HepG2 (cell line): ENCODE measurements at regions not wholly inside any gene's neighbourhood (a gene's known extent, or its start where the extent isn't known, plus 50 kb on each side); places are given as distances from the start of the nearest gene placed in this dataset.

Source experiments
- ATAC-seq: fragments of 200-7000 bp; cut with Tn5 transposase; 3 replicates; pipeline ENCODE4 v1.9.1; 2020; ENCODE audit warnings: mild to moderate bottlenecking, moderate library complexity
- BruUV-seq: library from RNA; stranded (reverse); fragments of 400-500 nt; replicated peaks from 2 replicates; lab custom pipeline; 2021; lab: Mats Ljungman, UMichigan
- CTCF ChIA-PET: fragments of 300-600 bp; formaldehyde crosslinking; extraction: SDS; loops from one replicate; lab custom pipeline; 2021; ENCODE audit warnings: low total read pairs, inconsistent platforms, low intra/inter-chr PET ratio; lab: Yijun Ruan, JAX
- POLR2A ChIA-PET: fragments of 350-600 bp; sonication (Branson Sonifier 250); formaldehyde crosslinking; loops from one replicate; lab custom pipeline; 2020; ENCODE audit warnings: antibody characterized with exemption, inconsistent platforms; lab: Yijun Ruan, JAX
- DNase-seq: peaks from one replicate; pipeline ENCODE4 v3.0.0-alpha.2; 2015; ENCODE audit warnings: low spot score
- FAIRE-seq: peaks from 3 replicates; lab custom pipeline; 2011; peaks lifted over from hg19 to GRCh38; lab: Jason Lieb, UNC
- H2AFZ ChIP-seq: one replicate; pipeline ENCODE4 v1.6.1; 2011; ENCODE audit warnings: low read length, inconsistent platforms
- H3K27ac ChIP-seq: fragments of 300-600 bp; 3 replicates; pipeline ENCODE4 v1.8.0; 2011; ENCODE audit warnings: mixed run types, mild to moderate bottlenecking, mixed read lengths, low read length, inconsistent platforms; ENCODE audit not compliant: insufficient read depth; ENCODE audit errors: extremely low read length
- H3K27me3 ChIP-seq, 2 experiments: fragments of 200-600 bp in 1 of 2; 2 replicates in 1 of 2; 3 replicates in 1 of 2; pipeline versions ENCODE4 v1.6.0 to v1.8.0; 2011; ENCODE audit warnings: low read length in 2 of 2, mild to moderate bottlenecking in 2 of 2, moderate library complexity in 2 of 2, inconsistent platforms in 1 of 2; ENCODE audit not compliant: insufficient read depth in 2 of 2, control insufficient read depth in 1 of 2
- H3K36me3 ChIP-seq, 2 experiments: fragments of 200-600 bp in 1 of 2; replicated peaks in 1 of 2; 2 replicates in 1 of 2; 3 replicates in 1 of 2; pipeline versions ENCODE4 v1.5.1 to v1.8.0; 2011; ENCODE audit warnings: low read length in 2 of 2, inconsistent platforms in 1 of 2; ENCODE audit not compliant: insufficient read depth in 2 of 2, control insufficient read depth in 1 of 2
- H3K4me1 ChIP-seq: 2 replicates; pipeline ENCODE4 v1.5.1; 2012; ENCODE audit warnings: low read length, inconsistent platforms; ENCODE audit not compliant: insufficient read depth
- H3K4me2 ChIP-seq: 2 replicates; pipeline ENCODE4 v1.6.0; 2011; ENCODE audit warnings: low read depth, low read length, inconsistent platforms
- H3K4me3 ChIP-seq, 3 experiments: fragments of 200-600 bp in 1 of 3; sonication (generic), shearing (Covaris generic) in 1 of 3; replicated peaks in 1 of 3; 2 replicates each; pipeline ENCODE4 v1.5.1; 2011 to 2016; ENCODE audit warnings: low read length in 3 of 3, inconsistent platforms in 2 of 3, low read depth in 2 of 3, mild to moderate bottlenecking in 2 of 3, control low read depth in 1 of 3, mixed read lengths in 1 of 3; ENCODE audit not compliant: insufficient read depth in 1 of 3
- H3K79me2 ChIP-seq: one replicate; pipeline ENCODE4 v1.6.1; 2011; ENCODE audit warnings: low read length, inconsistent platforms; ENCODE audit not compliant: insufficient read depth
- H3K9ac ChIP-seq: 2 replicates; pipeline ENCODE4 v1.6.0; 2011; ENCODE audit warnings: mild to moderate bottlenecking, low read depth, low read length, inconsistent platforms; ENCODE audit not compliant: insufficient read depth
- H3K9me3 ChIP-seq: 2 replicates; pipeline ENCODE4 v1.5.1; 2012; ENCODE audit warnings: mild to moderate bottlenecking, low read length
- H4K20me1 ChIP-seq: 2 replicates; pipeline ENCODE4 v1.6.0; 2011; ENCODE audit warnings: inconsistent platforms, mild to moderate bottlenecking, low read length, moderate library complexity; ENCODE audit not compliant: insufficient read depth
- ATF6 ChIP-seq: sonication (generic); formaldehyde crosslinking; conservative IDR thresholded peaks from 2 replicates; pipeline ENCODE4 v1.4.0; 2020; ENCODE audit warnings: missing genetic modification reagents
- GRHL1 ChIP-seq: sonication (generic); formaldehyde crosslinking; conservative IDR thresholded peaks from 2 replicates; pipeline ENCODE4 v1.8.0; 2022; ENCODE audit warnings: missing genetic modification reagents
- HCFC1 ChIP-seq: fragments of 150-350 bp; IDR thresholded peaks from 2 replicates; pipeline ENCODE4 v1.6.1; 2014; ENCODE audit warnings: low read depth, low read length
- JUND ChIP-seq: sonication (generic); formaldehyde crosslinking; IDR thresholded peaks from 2 replicates; pipeline ENCODE4 v1.8.0; 2022; ENCODE audit warnings: mild to moderate bottlenecking, missing genetic modification reagents
- LRRFIP1 ChIP-seq: sonication (generic); formaldehyde crosslinking; conservative IDR thresholded peaks from 2 replicates; pipeline ENCODE4 v1.4.0; 2020; ENCODE audit warnings: missing genetic modification reagents
- MTA1 ChIP-seq: sonication (generic); formaldehyde crosslinking; IDR thresholded peaks from 2 replicates; pipeline ENCODE4 v1.4.0; 2020; ENCODE audit warnings: missing genetic modification reagents, mild to moderate bottlenecking, borderline replicate concordance
- SMYD3 ChIP-seq: sonication (generic); formaldehyde crosslinking; IDR thresholded peaks from 2 replicates; pipeline ENCODE4 v1.8.1; 2023; ENCODE audit warnings: mild to moderate bottlenecking, missing genetic modification reagents
- TFAP4 ChIP-seq: sonication (generic); IDR thresholded peaks from 2 replicates; pipeline ENCODE4 v1.6.1; 2016; ENCODE audit warnings: low read depth, borderline replicate concordance
- ZFYVE20 ChIP-seq: sonication (generic); formaldehyde crosslinking; IDR thresholded peaks from 2 replicates; pipeline ENCODE4 v1.8.0; 2023; ENCODE audit warnings: low read depth, mild to moderate bottlenecking, moderate library complexity, missing genetic modification reagents, borderline replicate concordance
- ZGPAT ChIP-seq: IDR thresholded peaks from 2 replicates; pipeline ENCODE4 v1.6.1; 2016; ENCODE audit warnings: mild to moderate bottlenecking
- ZNF350 ChIP-seq: sonication (generic); formaldehyde crosslinking; IDR thresholded peaks from 2 replicates; pipeline ENCODE4 v1.4.0; 2020; ENCODE audit warnings: mild to moderate bottlenecking, low read depth, missing genetic modification reagents, borderline replicate concordance
- ZNF574 ChIP-seq: sonication (generic); formaldehyde crosslinking; IDR thresholded peaks from 2 replicates; pipeline ENCODE4 v1.4.0; 2020; ENCODE audit warnings: missing genetic modification reagents
- ZSCAN31 ChIP-seq: sonication (generic); formaldehyde crosslinking; IDR thresholded peaks from 2 replicates; pipeline ENCODE4 v1.5.0; 2020; ENCODE audit warnings: low read depth, mild to moderate bottlenecking, missing genetic modification reagents
- WGBS: methylation state at CpG from one replicate; pipeline ENCODE4 v1.1.6; 2017; ENCODE audit warnings: low lambda C conversion rate; 5-methylcytosine and 5-hydroxymethylcytosine counted together
- in situ Hi-C: cut with HindIII; loops from 2 replicates; pipeline ENCODE4 v1.10.0; 2017; ENCODE audit warnings: low pct_unique_long_range_greater_than_20kb; ENCODE audit not compliant: extremely low pct_ligation_motif_present
- intact Hi-C: fragments of 100-400 bp; cut with micrococcal nuclease; formaldehyde crosslinking; loops from one replicate; pipeline ENCODE4 v1.10.0; 2022; ENCODE audit not compliant: unreplicated experiment

GRCh38 chr3:73197187-73197586 lies 135.7 kb downstream of the EBLN2 start:
- no TSS peak for BruUV-seq
- DNase-seq: no peak
- Histone ChIP-seq H3K4me1 (no peaks in the 10 kb centered on the region), H3K9ac (no peak overlapping the region), H3K27ac (no peak overlapping the region), H3K27me3 (no peaks in the 10 kb centered on the region; a peak in 1 of 5 replicates), H3K4me3 (no peak overlapping the region), H4K20me1 (no peaks in the 10 kb centered on the region), H2AFZ (no peak overlapping the region), H3K36me3 (no peaks in the 10 kb centered on the region), H3K4me2 (no peak overlapping the region), H3K79me2 (no peaks in the 10 kb centered on the region), H3K9me3 (no peaks in the 10 kb centered on the region)
- no peak for FAIRE-seq
- in situ Hi-C loops (loop anchor here (10.0 kb wide), 1 partner anchor 308 kb away; no protein-coding TSS in a partner anchor), intact Hi-C loops (no loop called here)
- CTCF ChIA-PET: no interaction called here
- no peak for ATAC-seq
- POLR2A ChIA-PET: no interaction called here
- WGBS: 54% methylated on average over 5 of the region's 5 CpGs
- TF ChIP-seq SMYD3 (CRISPR knock-in tag) (no peak), ZFYVE20 (CRISPR knock-in tag) (no peak), ZSCAN31 (CRISPR knock-in tag) (no peak), ZNF574 (CRISPR knock-in tag) (no peak), GRHL1 (no peak), HCFC1 (no peak), JUND (CRISPR knock-in tag) (no peak), ATF6 (CRISPR knock-in tag) (no peak), LRRFIP1 (CRISPR knock-in tag) (no peak), ZGPAT (CRISPR knock-in tag) (no peak), TFAP4 (no peak), ZNF350 (CRISPR knock-in tag) (no peak), MTA1 (CRISPR knock-in tag) (no peak)
